Germinal center (tissue), 1 donor: ENCODE measurements at regions not wholly inside any gene's neighbourhood (a gene's known extent, or its start where the extent isn't known, plus 50 kb on each side); places are given as distances from the start of the nearest gene placed in this dataset.

Experiments
- DNase-seq: peaks from one replicate; pipeline ENCODE4 v3.0.0; 2012; ENCODE audit warnings: mixed read lengths, low spot score

- DNase-seq = no peak
Measured at GRCh38 chr12:125225641-125226040, 160.4 kb downstream of the AACS start.

GRCh38 chr12:125228519-125229260, 163.5 kb downstream of the AACS start:
- DNase-seq = no peak

- no peak for DNase-seq
Measured at GRCh38 chr12:125229878-125230530, 164.8 kb downstream of the AACS start.

GRCh38 chr12:125233319-125233718, 168.1 kb downstream of the AACS start:
- no peak for DNase-seq

- no peak for DNase-seq
Measured at GRCh38 chr12:125239563-125239962, 174.3 kb downstream of the AACS start.

- no peak for DNase-seq
Measured at GRCh38 chr12:125240717-125241116, 175.5 kb downstream of the AACS start.

- no peak for DNase-seq
Measured at GRCh38 chr12:125243811-125244210, 178.6 kb downstream of the AACS start.

- no peak for DNase-seq
Measured at GRCh38 chr12:125244338-125244737, 179.1 kb downstream of the AACS start.

GRCh38 chr12:125245581-125246557, 180.6 kb downstream of the AACS start:
- no peak for DNase-seq

- no peak for DNase-seq
Measured at GRCh38 chr12:125247477-125247876, 182.2 kb downstream of the AACS start.

GRCh38 chr12:125249066-125249824, 184.0 kb downstream of the AACS start:
- DNase-seq = no peak

- DNase-seq = no peak
Measured at GRCh38 chr12:125249932-125250331, 184.7 kb downstream of the AACS start.

GRCh38 chr12:125254236-125254635, 189.0 kb downstream of the AACS start:
- DNase-seq = no peak

- DNase-seq = no peak
Measured at GRCh38 chr12:125254856-125255255, 189.6 kb downstream of the AACS start.

- no peak for DNase-seq
Measured at GRCh38 chr12:125255935-125256633, 190.8 kb downstream of the AACS start.

- no peak for DNase-seq
Measured at GRCh38 chr12:125256634-125256936, 191.3 kb downstream of the AACS start.

- DNase-seq = no peak
Measured at GRCh38 chr12:125259178-125259867, 194.1 kb downstream of the AACS start.

GRCh38 chr12:125262851-125263250, 197.6 kb downstream of the AACS start:
- DNase-seq = no peak

- DNase-seq = no peak
Measured at GRCh38 chr12:125263385-125263784, 198.2 kb downstream of the AACS start.

GRCh38 chr12:125267114-125267513, 201.9 kb downstream of the AACS start:
- no peak for DNase-seq

GRCh38 chr12:125269276-125269675, 204.0 kb downstream of the AACS start:
- DNase-seq = no peak
